ENCODE measurements at regions not wholly inside any gene's neighbourhood (a gene's known extent, or its start where the extent isn't known, plus 50 kb on each side); places are given as distances from the start of the nearest gene placed in this dataset.

DNA sequence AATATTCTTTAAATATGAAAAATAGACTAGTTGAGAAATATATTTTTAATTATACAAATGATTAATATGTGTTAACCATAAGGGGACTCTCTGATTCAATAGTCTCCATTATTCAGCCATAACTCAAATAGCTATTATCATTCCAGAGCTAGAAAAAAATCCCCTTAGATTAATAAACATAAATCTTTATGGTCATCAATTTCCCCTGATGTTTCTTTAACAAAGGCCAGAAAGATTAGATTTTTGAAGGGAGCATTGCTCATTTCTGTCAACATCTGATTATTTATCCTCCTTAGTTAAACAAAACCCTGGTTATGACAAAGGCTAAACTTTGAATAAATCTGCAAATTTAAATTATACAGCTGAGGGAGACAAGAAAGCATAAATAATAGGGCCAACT lies 215.7 kb downstream of the PLA2G4A start:
- no peaks in the 10 kb centered on the region for H3K79me2 ChIP-seq (ENCODE audit: insufficient read depth, low read depth, low read length)
- TF ChIP-seq EZH2phosphoT487 (IDR thresholded peaks at IDR 0.05; ENCODE audit: borderline replicate concordance, low read depth, low read length) = no peak
- TF ChIP-seq, protein P1, sequence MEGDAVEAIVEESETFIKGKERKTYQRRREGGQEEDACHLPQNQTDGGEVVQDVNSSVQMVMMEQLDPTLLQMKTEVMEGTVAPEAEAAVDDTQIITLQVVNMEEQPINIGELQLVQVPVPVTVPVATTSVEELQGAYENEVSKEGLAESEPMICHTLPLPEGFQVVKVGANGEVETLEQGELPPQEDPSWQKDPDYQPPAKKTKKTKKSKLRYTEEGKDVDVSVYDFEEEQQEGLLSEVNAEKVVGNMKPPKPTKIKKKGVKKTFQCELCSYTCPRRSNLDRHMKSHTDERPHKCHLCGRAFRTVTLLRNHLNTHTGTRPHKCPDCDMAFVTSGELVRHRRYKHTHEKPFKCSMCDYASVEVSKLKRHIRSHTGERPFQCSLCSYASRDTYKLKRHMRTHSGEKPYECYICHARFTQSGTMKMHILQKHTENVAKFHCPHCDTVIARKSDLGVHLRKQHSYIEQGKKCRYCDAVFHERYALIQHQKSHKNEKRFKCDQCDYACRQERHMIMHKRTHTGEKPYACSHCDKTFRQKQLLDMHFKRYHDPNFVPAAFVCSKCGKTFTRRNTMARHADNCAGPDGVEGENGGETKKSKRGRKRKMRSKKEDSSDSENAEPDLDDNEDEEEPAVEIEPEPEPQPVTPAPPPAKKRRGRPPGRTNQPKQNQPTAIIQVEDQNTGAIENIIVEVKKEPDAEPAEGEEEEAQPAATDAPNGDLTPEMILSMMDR (conservative IDR thresholded peaks at IDR 0.05; ENCODE audit: low read length) = no peak
- no peaks in the 10 kb centered on the region for H3K4me1 ChIP-seq (ENCODE audit: insufficient read depth, low read length, poor library complexity, severe bottlenecking)
- H3K27ac ChIP-seq (ENCODE audit: low read depth, low read length, poor library complexity, severe bottlenecking) = no peak overlapping the region
- H3K9me2 ChIP-seq (ENCODE audit: insufficient read depth, low read length) = no peaks in the 10 kb centered on the region
- no peak overlapping the region for H3K4me3 ChIP-seq (ENCODE audit: low read depth, low read length, poor library complexity, severe bottlenecking)
- H3K9me3 ChIP-seq (ENCODE audit: low read length) = no peaks in the 10 kb centered on the region
- DNase-seq (ENCODE audit: low spot score) = no peak
- H2AFZ ChIP-seq (ENCODE audit: low read length) = no peak overlapping the region
- BruUV-seq (replicated peaks) = no TSS peak
- intact Hi-C loops (cut with micrococcal nuclease; ENCODE audit: unreplicated experiment) = no loop called here
- H3K36me3 ChIP-seq (ENCODE audit: insufficient read depth, low read length) = no peaks in the 10 kb centered on the region
- no peaks in the 10 kb centered on the region for H4K20me1 ChIP-seq (ENCODE audit: insufficient read depth, low read length)
- ChIA-PET POLR2A (no interaction called here), CTCF (ENCODE audit: unreplicated experiment) (no interaction called here)
- H3K4me2 ChIP-seq (ENCODE audit: low read length) = no peak overlapping the region

- no peak overlapping the region for H3K27ac ChIP-seq (ENCODE audit: low read depth, low read length, poor library complexity, severe bottlenecking)
- no peaks in the 10 kb centered on the region for H3K4me1 ChIP-seq (ENCODE audit: insufficient read depth, low read length, poor library complexity, severe bottlenecking)
- no peak for TF ChIP-seq EZH2phosphoT487 (IDR thresholded peaks at IDR 0.05; ENCODE audit: borderline replicate concordance, low read depth, low read length)
- TF ChIP-seq, protein P1 (conservative IDR thresholded peaks at IDR 0.05; ENCODE audit: low read length) = no peak
- no peaks in the 10 kb centered on the region for H3K79me2 ChIP-seq (ENCODE audit: insufficient read depth, low read depth, low read length)
- intact Hi-C loops (cut with micrococcal nuclease; ENCODE audit: unreplicated experiment) = no loop called here
- no peaks in the 10 kb centered on the region for H3K9me3 ChIP-seq (ENCODE audit: low read length)
- DNase-seq (ENCODE audit: low spot score) = no peak
- H4K20me1 ChIP-seq (ENCODE audit: insufficient read depth, low read length) = no peaks in the 10 kb centered on the region
- H3K9me2 ChIP-seq (ENCODE audit: insufficient read depth, low read length) = no peaks in the 10 kb centered on the region
- H2AFZ ChIP-seq (ENCODE audit: low read length) = no peak overlapping the region
- no peak overlapping the region for H3K4me3 ChIP-seq (ENCODE audit: low read depth, low read length, poor library complexity, severe bottlenecking)
- H3K36me3 ChIP-seq (ENCODE audit: insufficient read depth, low read length) = no peaks in the 10 kb centered on the region
- BruUV-seq (replicated peaks) = no TSS peak
- no peak overlapping the region for H3K4me2 ChIP-seq (ENCODE audit: low read length)
- CTCF ChIA-PET (ENCODE audit: unreplicated experiment) = no interaction called here
- POLR2A ChIA-PET = no interaction called here
Measured at GRCh38 chr1:187045371-187045770, 216.6 kb downstream of the PLA2G4A start.

GRCh38 chr1:187046293-187046692 lies 217.5 kb downstream of the PLA2G4A start:
- Histone ChIP-seq H3K27ac (ENCODE audit: low read depth, low read length, poor library complexity, severe bottlenecking) (no peak overlapping the region), H3K36me3 (ENCODE audit: insufficient read depth, low read length) (no peaks in the 10 kb centered on the region), H4K20me1 (ENCODE audit: insufficient read depth, low read length) (no peaks in the 10 kb centered on the region), H3K4me1 (ENCODE audit: insufficient read depth, low read length, poor library complexity, severe bottlenecking) (no peaks in the 10 kb centered on the region), H3K79me2 (ENCODE audit: insufficient read depth, low read depth, low read length) (no peaks in the 10 kb centered on the region), H3K4me3 (ENCODE audit: low read depth, low read length, poor library complexity, severe bottlenecking) (no peak overlapping the region), H3K4me2 (ENCODE audit: low read length) (no peak overlapping the region), H3K9me3 (ENCODE audit: low read length) (no peaks in the 10 kb centered on the region), H3K9me2 (ENCODE audit: insufficient read depth, low read length) (no peaks in the 10 kb centered on the region), H2AFZ (ENCODE audit: low read length) (no peak overlapping the region)
- CTCF ChIA-PET (ENCODE audit: unreplicated experiment) = no interaction called here
- POLR2A ChIA-PET = no interaction called here
- TF ChIP-seq EZH2phosphoT487 (IDR thresholded peaks at IDR 0.05; ENCODE audit: borderline replicate concordance, low read depth, low read length) = no peak
- TF ChIP-seq, protein P1 (conservative IDR thresholded peaks at IDR 0.05; ENCODE audit: low read length) = no peak
- no TSS peak for BruUV-seq (replicated peaks)
- intact Hi-C loops (cut with micrococcal nuclease; ENCODE audit: unreplicated experiment) = no loop called here
- no peak for DNase-seq (ENCODE audit: low spot score)

Data from OCI-LY7 (cell line).